H1 (cell line): ENCODE measurements at regions not wholly inside any gene's neighbourhood (a gene's known extent, or its start where the extent isn't known, plus 50 kb on each side); places are given as distances from the start of the nearest gene placed in this dataset.

Source experiments
- CTCF ChIA-PET: fragments of 300-600 bp; sonication (Branson Sonifier 250); formaldehyde crosslinking; loops from one replicate; lab custom pipeline; 2021; ENCODE audit not compliant: partially characterized antibody; lab: Charles Lee
- POLR2A ChIA-PET: fragments of 300-600 bp; sonication (Branson Sonifier 250); formaldehyde crosslinking; loops from one replicate; lab custom pipeline; 2021; ENCODE audit warnings: inconsistent platforms; ENCODE audit not compliant: partially characterized antibody; lab: Charles Lee
- DNase-seq, 2 experiments: peaks; one replicate each; pipeline versions ENCODE4 v3.0.0 to v3.0.0-alpha.2; 2010 to 2022; ENCODE audit warnings: low spot score in 2 of 2, low read depth in 1 of 2, mixed read lengths in 1 of 2
- FAIRE-seq: peaks from 2 replicates; lab custom pipeline; 2011; peaks lifted over from hg19 to GRCh38; lab: Jason Lieb, UNC
- H2AFZ ChIP-seq: 2 replicates; pipeline ENCODE4 v1.8.1; 2012; ENCODE audit warnings: low read length, inconsistent platforms
- H2AK5ac ChIP-seq: 2 replicates; pipeline ENCODE4 v1.6.1; 2013; ENCODE audit warnings: low read depth, low read length
- H2BK120ac ChIP-seq: replicated peaks from 2 replicates; pipeline ENCODE3; 2013; ENCODE audit warnings: low read depth, low read length, inconsistent platforms
- H2BK12ac ChIP-seq: 2 replicates; pipeline ENCODE4 v1.6.1; 2013; ENCODE audit warnings: low read depth, low read length
- H2BK15ac ChIP-seq: 2 replicates; pipeline ENCODE4 v1.6.1; 2013; ENCODE audit warnings: low read length
- H2BK20ac ChIP-seq: 2 replicates; pipeline ENCODE4 v1.6.1; 2013; ENCODE audit warnings: low read length
- H2BK5ac ChIP-seq: 2 replicates; pipeline ENCODE4 v1.6.1; 2013; ENCODE audit warnings: low read depth, low read length
- H3K14ac ChIP-seq: 2 replicates; pipeline ENCODE4 v1.6.1; 2013; ENCODE audit warnings: inconsistent platforms; ENCODE audit not compliant: insufficient read length
- H3K18ac ChIP-seq: 2 replicates; pipeline ENCODE4 v1.6.1; 2013; ENCODE audit warnings: low read length; ENCODE audit errors: extremely low read depth
- H3K23ac ChIP-seq: 2 replicates; pipeline ENCODE4 v1.6.1; 2013; ENCODE audit warnings: inconsistent platforms; ENCODE audit not compliant: insufficient read length
- H3K23me2 ChIP-seq: 2 replicates; pipeline ENCODE4 v1.6.1; 2013; ENCODE audit warnings: low read depth, low read length
- H3K27ac ChIP-seq: 2 replicates; pipeline ENCODE4 v1.6.1; 2011; ENCODE audit warnings: low read depth, low read length, inconsistent platforms
- H3K27me3 ChIP-seq, 4 experiments: replicated peaks in 1 of 4; 1 replicate in 1 of 4; 2 replicates in 3 of 4; pipeline versions ENCODE4 v1.6.1 to v1.8.1; 2011 to 2013; ENCODE audit warnings: low read length in 3 of 4, mild to moderate bottlenecking in 3 of 4, inconsistent platforms in 2 of 4, mixed read lengths in 2 of 4, moderate library complexity in 1 of 4; ENCODE audit not compliant: control insufficient read depth in 3 of 4, insufficient read depth in 3 of 4; ENCODE audit errors: extremely low read depth in 1 of 4
- H3K36me3 ChIP-seq, 4 experiments: 2 replicates each; pipeline versions ENCODE4 v1.6.1 to v1.8.1; 2011 to 2013; ENCODE audit warnings: mild to moderate bottlenecking in 4 of 4, low read length in 3 of 4, moderate library complexity in 2 of 4, control low read depth in 1 of 4, inconsistent platforms in 1 of 4; ENCODE audit not compliant: insufficient read depth in 4 of 4, control insufficient read depth in 2 of 4
- H3K4ac ChIP-seq: replicated peaks from 2 replicates; pipeline ENCODE3; 2013; ENCODE audit warnings: low read length, low read depth, mixed read lengths, inconsistent platforms; ENCODE audit not compliant: insufficient read length
- H3K4me1 ChIP-seq, 4 experiments: replicated peaks in 1 of 4; 1 replicate in 1 of 4; 2 replicates in 3 of 4; pipeline versions ENCODE4 v1.6.1 to v1.8.1; 2011 to 2013; ENCODE audit warnings: low read length in 3 of 4, inconsistent platforms in 2 of 4, mixed read lengths in 1 of 4; ENCODE audit not compliant: insufficient read depth in 4 of 4, control insufficient read depth in 3 of 4
- H3K4me2 ChIP-seq, 2 experiments: 2 replicates each; pipeline versions ENCODE4 v1.6.1 to v1.8.1; 2011 to 2013; ENCODE audit warnings: low read depth in 2 of 2, low read length in 2 of 2, control low read depth in 1 of 2, inconsistent platforms in 1 of 2, mild to moderate bottlenecking in 1 of 2; ENCODE audit not compliant: insufficient read depth in 1 of 2
- H3K4me3 ChIP-seq, 4 experiments: fragments of 200-600, 300-600 bp in 1 of 4; sonication (generic), shearing (Covaris generic), sonication (Bioruptor Twin) in 1 of 4; 2 replicates each; pipeline versions ENCODE4 v1.5.1 to v1.8.1; 2011 to 2016; ENCODE audit warnings: low read length in 4 of 4, low read depth in 3 of 4, control low read depth in 2 of 4, inconsistent platforms in 2 of 4, mild to moderate bottlenecking in 2 of 4, mixed read lengths in 1 of 4, moderate library complexity in 1 of 4; ENCODE audit not compliant: insufficient read depth in 2 of 4; ENCODE audit errors: extremely low read depth in 1 of 4
- H3K56ac ChIP-seq: replicated peaks from 2 replicates; pipeline ENCODE3; 2013; ENCODE audit warnings: low read depth, mild to moderate bottlenecking, mixed read lengths, low read length, inconsistent platforms; ENCODE audit not compliant: insufficient read length
- H3K79me1 ChIP-seq: 2 replicates; pipeline ENCODE4 v1.6.1; 2013; ENCODE audit warnings: low read depth, low read length, control low read depth
- H3K79me2 ChIP-seq, 2 experiments: 2 replicates each; pipeline versions ENCODE4 v1.6.1 to v1.8.1; 2012 to 2013; ENCODE audit warnings: low read length in 2 of 2, mild to moderate bottlenecking in 2 of 2, inconsistent platforms in 1 of 2; ENCODE audit not compliant: insufficient read depth in 2 of 2, control insufficient read depth in 1 of 2
- H3K9ac ChIP-seq, 4 experiments: replicated peaks in 1 of 4; 1 replicate in 1 of 4; 2 replicates in 3 of 4; pipeline versions ENCODE4 v1.6.1 to v1.8.1; 2011 to 2013; ENCODE audit warnings: low read depth in 3 of 4, low read length in 3 of 4, control low read depth in 2 of 4, mild to moderate bottlenecking in 2 of 4, moderate library complexity in 2 of 4, inconsistent platforms in 1 of 4; ENCODE audit errors: extremely low read depth in 1 of 4
- H3K9me3 ChIP-seq, 2 experiments: 2 replicates each; pipeline versions ENCODE4 v1.6.1 to v1.8.1; 2012 to 2013; ENCODE audit warnings: mild to moderate bottlenecking in 2 of 2, moderate library complexity in 2 of 2, control low read depth in 1 of 2, inconsistent platforms in 1 of 2, low read depth in 1 of 2, low read length in 1 of 2, mixed read lengths in 1 of 2; ENCODE audit not compliant: insufficient read depth in 2 of 2
- H4K20me1 ChIP-seq, 2 experiments: replicated peaks in 1 of 2; 2 replicates each; pipeline versions ENCODE3 to v1.8.1; 2011 to 2013; ENCODE audit warnings: inconsistent platforms in 2 of 2, low read length in 2 of 2, mild to moderate bottlenecking in 1 of 2; ENCODE audit not compliant: insufficient read depth in 2 of 2, control insufficient read depth in 1 of 2
- H4K5ac ChIP-seq: 2 replicates; pipeline ENCODE4 v1.6.1; 2013; ENCODE audit warnings: low read length, low read depth, mixed read lengths, inconsistent platforms; ENCODE audit not compliant: insufficient read length
- H4K8ac ChIP-seq: 2 replicates; pipeline ENCODE4 v1.8.0; 2013; ENCODE audit warnings: mild to moderate bottlenecking, moderate library complexity, low read length, inconsistent platforms; ENCODE audit not compliant: insufficient read depth; ENCODE audit errors: extremely low read depth
- H4K91ac ChIP-seq: replicated peaks from 2 replicates; pipeline ENCODE3; 2013; ENCODE audit warnings: low read length, mixed read lengths, inconsistent platforms; ENCODE audit not compliant: insufficient read length
- EP300 ChIP-seq, 2 experiments: IDR thresholded peaks; 1 replicate in 1 of 2; 2 replicates in 1 of 2; pipeline ENCODE4 v1.6.1; 2011 to 2012; ENCODE audit warnings: low read depth in 2 of 2, low read length in 2 of 2, mild to moderate bottlenecking in 2 of 2, borderline replicate concordance in 1 of 2, inconsistent platforms in 1 of 2, moderate library complexity in 1 of 2
- FOSL1 ChIP-seq: IDR thresholded peaks from 2 replicates; pipeline ENCODE4 v1.6.1; 2011; ENCODE audit warnings: mild to moderate bottlenecking, low read depth, low read length, moderate library complexity; ENCODE audit not compliant: insufficient read depth
- MAFK ChIP-seq: IDR thresholded peaks from 2 replicates; pipeline ENCODE4 v1.6.1; 2012; ENCODE audit warnings: low read depth, mild to moderate bottlenecking, improper control_type of control experiment, low read length
- RBBP5 ChIP-seq: IDR thresholded peaks from 2 replicates; pipeline ENCODE4 v1.7.1; 2012; ENCODE audit warnings: low read depth, mild to moderate bottlenecking, inconsistent platforms, low read length, moderate library complexity, borderline replicate concordance
- TAF1 ChIP-seq: IDR thresholded peaks from 2 replicates; pipeline ENCODE4 v1.6.1; 2011; ENCODE audit warnings: mild to moderate bottlenecking, low read depth, low read length
- TEAD4 ChIP-seq: IDR thresholded peaks from 2 replicates; pipeline ENCODE4 v1.6.1; 2012; ENCODE audit warnings: low read depth, low read length, inconsistent platforms, mixed read lengths
- WGBS, 2 experiments: shearing (Covaris generic) in 1 of 2; methylation state at CpG; one replicate each; pipeline versions ENCODE4 v1.1.6 to v1.1.7; 2013 to 2015; ENCODE audit warnings: low lambda C conversion rate in 2 of 2, mixed read lengths in 2 of 2, inconsistent platforms in 1 of 2, low coverage in 1 of 2, missing lambda C conversion rate in 1 of 2; ENCODE audit not compliant: insufficient replicate concordance in 2 of 2, insufficient coverage in 1 of 2, insufficient read length in 1 of 2; ENCODE audit errors: extremely low coverage in 1 of 2, missing lambda C conversion rate in 1 of 2; 5-methylcytosine and 5-hydroxymethylcytosine counted together

DNA sequence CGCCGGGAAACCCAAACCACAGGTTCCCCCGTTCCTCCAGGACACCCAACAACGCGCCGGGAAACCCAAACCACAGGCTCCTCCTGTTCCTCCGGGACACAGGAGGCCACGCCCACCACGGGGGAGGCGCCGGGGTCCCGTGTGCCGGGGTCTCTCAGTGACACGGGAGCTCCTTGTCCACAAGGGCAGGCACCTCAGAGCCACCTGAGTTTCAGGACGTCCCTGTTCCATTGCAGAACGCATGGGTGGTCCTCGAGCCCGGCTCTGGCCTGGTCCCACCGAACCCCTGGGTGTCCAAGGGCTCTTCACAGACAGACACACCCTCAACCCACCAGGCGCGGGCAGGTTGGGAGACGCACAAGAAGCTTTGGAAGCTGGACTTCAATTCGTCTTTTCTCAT is 57.6 kb upstream of the ADGRA1 start:
- no peak overlapping the region for H3K4me3 ChIP-seq
- H3K4me1 ChIP-seq, result peaks cover 0 to 4% (median 0%) of the 10 kb centered on the region in 4 experiments; a peak in 1 of 7 replicates
- no peak overlapping the region for H3K14ac ChIP-seq
- H4K8ac ChIP-seq, result no peak overlapping the region
- no peak overlapping the region for H3K56ac ChIP-seq
- peaks cover 0 to 7% (median 3%) of the 10 kb centered on the region in 4 experiments; a peak in 4 of 7 replicates for H3K27me3 ChIP-seq
- ChIA-PET CTCF (interaction anchor here (0.7 to 2.0 kb wide), 6 partner anchors 13 to 227 kb away, joined by 3 to 6 read pairs (median 3); partner anchors contain the start of gene CFAP46), POLR2A (interaction anchor here (0.8 to 1.2 kb wide), 2 partner anchors 11 to 14 kb away, joined by 3 to 4 read pairs; no protein-coding TSS in a partner anchor)
- no peaks in the 10 kb centered on the region for H3K79me1 ChIP-seq
- no peak overlapping the region for H3K27ac ChIP-seq
- H2BK12ac ChIP-seq, result no peak overlapping the region
- 91% methylated on average over 21 of the region's 23 CpGs; no CpG with 5 or more reads in 1 of the 2 experiments for whole genome bisulfite sequencing, 2 experiments
- H2BK5ac ChIP-seq, result no peak overlapping the region
- DNase-seq, result no peak
- no peak overlapping the region for H3K4me2 ChIP-seq
- TF ChIP-seq TAF1, result no peak
- no peak for TF ChIP-seq EP300 (IDR thresholded peaks at IDR 0.05; ENCODE audit: borderline replicate concordance in 1 of 2, low read depth in 2 of 2, low read length in 2 of 2)
- no peak for TF ChIP-seq MAFK
- TF ChIP-seq FOSL1, result no peak
- TF ChIP-seq RBBP5, result no peak
- TF ChIP-seq TEAD4, result no peak
- no peak overlapping the region for H2BK120ac ChIP-seq
- no peak overlapping the region for H3K9ac ChIP-seq
- H4K91ac ChIP-seq, result no peak overlapping the region
- H4K20me1 ChIP-seq, result peaks cover 0 to 2% of the 10 kb centered on the region in 2 experiments
- no peaks in the 10 kb centered on the region for H3K79me2 ChIP-seq
- no peak overlapping the region for H2BK20ac ChIP-seq
- no peak overlapping the region for H2AK5ac ChIP-seq
- H3K23ac ChIP-seq, result no peak overlapping the region
- no peak overlapping the region for H2BK15ac ChIP-seq
- H3K9me3 ChIP-seq, result no peaks in the 10 kb centered on the region; a peak in 1 of 4 replicates
- H3K4ac ChIP-seq, result no peak overlapping the region
- peaks cover 5% of the 10 kb centered on the region; the same call in 1 of the 2 replicates for H3K23me2 ChIP-seq
- no peak overlapping the region for H3K18ac ChIP-seq
- no peak for FAIRE-seq
- no peaks in the 10 kb centered on the region for H3K36me3 ChIP-seq
- H2AFZ ChIP-seq, result no peak overlapping the region
- H4K5ac ChIP-seq, result no peak overlapping the region
